NB4 (cell line): ENCODE measurements at regions not wholly inside any gene's neighbourhood (a gene's known extent, or its start where the extent isn't known, plus 50 kb on each side); places are given as distances from the start of the nearest gene placed in this dataset.

ENCODE experiments used
- DNase-seq: peaks from one replicate; pipeline ENCODE4 v3.0.0; 2010; ENCODE audit warnings: low read depth
- H3K4me3 ChIP-seq: one replicate; pipeline ENCODE4 v1.5.1; 2011; ENCODE audit warnings: mild to moderate bottlenecking, low read depth, low read length, moderate library complexity
- CTCF ChIP-seq: IDR thresholded peaks from one replicate; pipeline ENCODE4 v1.5.1; 2012; ENCODE audit warnings: low read depth, low read length
- MAX ChIP-seq: IDR thresholded peaks from 2 replicates; pipeline ENCODE4 v1.6.1; 2011; ENCODE audit warnings: low read depth, low read length
- MYC ChIP-seq: IDR thresholded peaks from 2 replicates; pipeline ENCODE4 v1.6.1; 2011; ENCODE audit warnings: low read depth, low read length
- POLR2A ChIP-seq: IDR thresholded peaks from 2 replicates; pipeline ENCODE4 v1.6.1; 2011; ENCODE audit warnings: mild to moderate bottlenecking; ENCODE audit not compliant: insufficient read length; ENCODE audit errors: extremely low read depth

GRCh38 chr4:60808726-60809485 is 391.2 kb upstream of the ADGRL3 start:
- TF ChIP-seq POLR2A (no peak), MAX (no peak), CTCF (no peak), MYC (no peak)
- DNase-seq, result no peak
- no peak overlapping the region for H3K4me3 ChIP-seq

- H3K4me3 ChIP-seq, result no peak overlapping the region
- TF ChIP-seq MAX (no peak), MYC (no peak), CTCF (no peak), POLR2A (no peak)
- DNase-seq, result no peak
Measured at GRCh38 chr4:60809486-60809800, 390.7 kb upstream of the ADGRL3 start.

- DNase-seq, result no peak
- no peak overlapping the region for H3K4me3 ChIP-seq
- TF ChIP-seq MYC, result no peak
- TF ChIP-seq POLR2A, result no peak
- TF ChIP-seq CTCF, result no peak
- no peak for TF ChIP-seq MAX
Measured at GRCh38 chr4:60812811-60813210, 387.3 kb upstream of the ADGRL3 start.

- H3K4me3 ChIP-seq, result no peak overlapping the region
- TF ChIP-seq MAX (no peak), MYC (no peak), CTCF (no peak), POLR2A (no peak)
- DNase-seq, result no peak
Measured at GRCh38 chr4:60814549-60814948, 385.6 kb upstream of the ADGRL3 start.

- no peak for TF ChIP-seq POLR2A
- no peak for TF ChIP-seq MAX
- TF ChIP-seq CTCF, result no peak
- no peak for TF ChIP-seq MYC
- no peak for DNase-seq
- no peak overlapping the region for H3K4me3 ChIP-seq
Measured at GRCh38 chr4:60817609-60818008, 382.5 kb upstream of the ADGRL3 start.

- no peak overlapping the region for H3K4me3 ChIP-seq
- no peak for DNase-seq
- no peak for TF ChIP-seq POLR2A
- no peak for TF ChIP-seq MYC
- no peak for TF ChIP-seq MAX
- TF ChIP-seq CTCF, result no peak
Measured at GRCh38 chr4:60822986-60823385, 377.1 kb upstream of the ADGRL3 start.
